ENCODE measurements at regions not wholly inside any gene's neighbourhood (a gene's known extent, or its start where the extent isn't known, plus 50 kb on each side); places are given as distances from the start of the nearest gene placed in this dataset.
"Not testable (repeated sequence)": the region's sequence is repeated elsewhere in the genome, so short reads cannot be mapped to it uniquely, and the experiment has no call there.

GRCh38 chr6:103396768-103397167 lies 1463.0 kb downstream of the HACE1 start:
- no peak for DNase-seq (ENCODE audit: low read depth)

GRCh38 chr6:103379272-103379671 lies 1480.4 kb downstream of the HACE1 start:
- no peak for DNase-seq (ENCODE audit: low read depth)

GRCh38 chr6:103367212-103367611 lies 1492.5 kb downstream of the HACE1 start:
- DNase-seq (ENCODE audit: low read depth), result no peak

- no peak for DNase-seq (ENCODE audit: low read depth)
Measured at GRCh38 chr6:103356531-103356930, 1503.2 kb downstream of the HACE1 start.

GRCh38 chr6:103344554-103345163 lies 1515.1 kb downstream of the HACE1 start:
- DNase-seq (ENCODE audit: low read depth), result no peak

- no peak for DNase-seq (ENCODE audit: low read depth)
Measured at GRCh38 chr6:103335412-103335811, 1524.3 kb downstream of the HACE1 start.

- DNase-seq (ENCODE audit: low read depth), result peak; percentile 5
Measured at GRCh38 chr6:103326760-103327757, 1532.7 kb downstream of the HACE1 start.

GRCh38 chr6:103313432-103313831 lies 1546.3 kb downstream of the HACE1 start:
- no peak for DNase-seq (ENCODE audit: low read depth)

GRCh38 chr6:103294376-103294775 lies 1565.3 kb downstream of the HACE1 start:
- DNase-seq (ENCODE audit: low read depth), result not testable (repeated sequence)

GRCh38 chr6:103284835-103285234 lies 1574.9 kb downstream of the HACE1 start:
- no peak for DNase-seq (ENCODE audit: low read depth)

- no peak for DNase-seq (ENCODE audit: low read depth)
Measured at GRCh38 chr6:103280417-103280816, 1579.3 kb downstream of the HACE1 start.

GRCh38 chr6:103277936-103278335 lies 1581.8 kb downstream of the HACE1 start:
- no peak for DNase-seq (ENCODE audit: low read depth)

- no peak for DNase-seq (ENCODE audit: low read depth)
Measured at GRCh38 chr6:103273048-103273447, 1586.7 kb downstream of the HACE1 start.

GRCh38 chr6:103269581-103269980 lies 1590.1 kb downstream of the HACE1 start:
- DNase-seq (ENCODE audit: low read depth), result no peak

- DNase-seq (ENCODE audit: low read depth), result no peak
Measured at GRCh38 chr6:103268335-103268734, 1591.4 kb downstream of the HACE1 start.

GRCh38 chr6:103264020-103264419 lies 1595.7 kb downstream of the HACE1 start:
- no peak for DNase-seq (ENCODE audit: low read depth)

GRCh38 chr6:103255132-103255531 lies 1604.6 kb downstream of the HACE1 start:
- DNase-seq (ENCODE audit: low read depth), result no peak

GRCh38 chr6:103236923-103237322 lies 1622.8 kb downstream of the HACE1 start:
- DNase-seq (ENCODE audit: low read depth), result no peak

- no peak for DNase-seq (ENCODE audit: low read depth)
Measured at GRCh38 chr6:103231181-103231580, 1628.5 kb downstream of the HACE1 start.

- no peak for DNase-seq (ENCODE audit: low read depth)
Measured at GRCh38 chr6:103215847-103216246, 1643.9 kb downstream of the HACE1 start.

- no peak for DNase-seq (ENCODE audit: low read depth)
Measured at GRCh38 chr6:103210686-103211085, 1649.0 kb downstream of the HACE1 start.

- DNase-seq (ENCODE audit: low read depth), result no peak
Measured at GRCh38 chr6:103198386-103198785, 1661.3 kb downstream of the HACE1 start.

- DNase-seq (ENCODE audit: low read depth), result no peak
Measured at GRCh38 chr6:103193413-103193812, 1666.3 kb downstream of the HACE1 start.
